ENCODE measurements at regions not wholly inside any gene's neighbourhood (a gene's known extent, or its start where the extent isn't known, plus 50 kb on each side); places are given as distances from the start of the nearest gene placed in this dataset.

- Histone ChIP-seq H3K4me2 (ENCODE audit: low read length) (no peak overlapping the region), H3K27me3 (ENCODE audit: insufficient read depth, low read depth, low read length) (no peaks in the 10 kb centered on the region), H3F3A (ENCODE audit: insufficient read depth, low read length, poor library complexity, severe bottlenecking) (no peaks in the 10 kb centered on the region), H3K9ac (ENCODE audit: low read length) (no peak overlapping the region), H4K20me1 (ENCODE audit: insufficient read depth) (no peaks in the 10 kb centered on the region), H3K79me2 (replicated peaks; ENCODE audit: insufficient read depth, low read length) (no peaks in the 10 kb centered on the region), H3K9me2 (ENCODE audit: insufficient read depth, low read length) (no peaks in the 10 kb centered on the region), H2AFZ (ENCODE audit: low read depth, low read length) (no peak overlapping the region), H3K27ac (ENCODE audit: low read length) (no peak overlapping the region), H3K4me3 (ENCODE audit: low read length) (no peak overlapping the region), H3K9me3 (ENCODE audit: low read length) (no peaks in the 10 kb centered on the region), H3K36me3 (ENCODE audit: insufficient read depth, low read length) (no peaks in the 10 kb centered on the region)
- TF ChIP-seq REST (IDR thresholded peaks at IDR 0.05; ENCODE audit: borderline replicate concordance) (no peak), EZH2 (IDR thresholded peaks at IDR 0.05; ENCODE audit: borderline replicate concordance, insufficient read depth, low read length, poor library complexity, severe bottlenecking) (no peak), TAF1 (IDR thresholded peaks at IDR 0.05; ENCODE audit: low read depth) (no peak), POLR2AphosphoS5 (IDR thresholded peaks at IDR 0.05) (no peak), MXI1 (conservative IDR thresholded peaks at IDR 0.05; ENCODE audit: poor library complexity, severe bottlenecking) (no peak), CTCF (IDR thresholded peaks at IDR 0.05; ENCODE audit: poor library complexity, severe bottlenecking) (no peak)
These were observed 255.3 kb upstream of the IL12A start for GRCh38 chr3:159733194-159733860.

- no peak overlapping the region for H3K27ac ChIP-seq (ENCODE audit: low read length)
- TF ChIP-seq MXI1 (conservative IDR thresholded peaks at IDR 0.05; ENCODE audit: poor library complexity, severe bottlenecking) = no peak
- no peak for TF ChIP-seq RAD21 (conservative IDR thresholded peaks at IDR 0.05)
- TF ChIP-seq REST (IDR thresholded peaks at IDR 0.05; ENCODE audit: borderline replicate concordance) = no peak
- TF ChIP-seq EZH2 (IDR thresholded peaks at IDR 0.05; ENCODE audit: borderline replicate concordance, insufficient read depth, low read length, poor library complexity, severe bottlenecking) = no peak
- no peak for TF ChIP-seq EP300 (conservative IDR thresholded peaks at IDR 0.05; ENCODE audit: poor library complexity, severe bottlenecking)
- no peak for TF ChIP-seq SMC3 (conservative IDR thresholded peaks at IDR 0.05; ENCODE audit: poor library complexity)
- TF ChIP-seq CTCF (IDR thresholded peaks at IDR 0.05; ENCODE audit: poor library complexity, severe bottlenecking) = no peak
- no peak for TF ChIP-seq POLR2AphosphoS5 (IDR thresholded peaks at IDR 0.05)
- TF ChIP-seq TAF1 (IDR thresholded peaks at IDR 0.05; ENCODE audit: low read depth) = no peak
- no peaks in the 10 kb centered on the region for H3K9me3 ChIP-seq (ENCODE audit: low read length)
These were observed 254.0 kb upstream of the IL12A start for GRCh38 chr3:159734681-159735080.

More at GRCh38 chr3:159734681-159735080, 254.0 kb upstream of the IL12A start:
- Histone ChIP-seq H3K9me2 (ENCODE audit: insufficient read depth, low read length) (no peaks in the 10 kb centered on the region), H3F3A (ENCODE audit: insufficient read depth, low read length, poor library complexity, severe bottlenecking) (no peaks in the 10 kb centered on the region), H3K79me2 (replicated peaks; ENCODE audit: insufficient read depth, low read length) (no peaks in the 10 kb centered on the region), H3K4me3 (ENCODE audit: low read length) (no peak overlapping the region), H2AFZ (ENCODE audit: low read depth, low read length) (no peak overlapping the region), H3K9ac (ENCODE audit: low read length) (no peak overlapping the region), H3K4me2 (ENCODE audit: low read length) (no peak overlapping the region), H4K20me1 (ENCODE audit: insufficient read depth) (no peaks in the 10 kb centered on the region), H3K36me3 (ENCODE audit: insufficient read depth, low read length) (no peaks in the 10 kb centered on the region), H3K27me3 (ENCODE audit: insufficient read depth, low read depth, low read length) (no peaks in the 10 kb centered on the region)

All from neural cell (in vitro differentiated cells).